ENCODE measurements at regions not wholly inside any gene's neighbourhood (a gene's known extent, or its start where the extent isn't known, plus 50 kb on each side); places are given as distances from the start of the nearest gene placed in this dataset.

GRCh38 chr5:163855754-163856153 is 350.3 kb downstream of the MAT2B start:
- Histone ChIP-seq H3K9ac (ENCODE audit: low read length) (no peak overlapping the region), H3K4me3 (ENCODE audit: insufficient read depth, low read length, poor library complexity, severe bottlenecking) (no peak overlapping the region), H3K27me3 (ENCODE audit: low read length) (no peaks in the 10 kb centered on the region), H3K36me3 (ENCODE audit: low read length) (no peaks in the 10 kb centered on the region), H3K27ac (ENCODE audit: low read depth, low read length) (no peak overlapping the region), H3K9me3 (ENCODE audit: insufficient read depth, low read length) (no peaks in the 10 kb centered on the region), H4K20me1 (ENCODE audit: low read depth, low read length) (no peaks in the 10 kb centered on the region), H3K4me2 (ENCODE audit: low read depth, low read length, poor library complexity, severe bottlenecking) (no peak overlapping the region), H3K79me2 (ENCODE audit: insufficient read depth, low read length) (no peaks in the 10 kb centered on the region), H3K9me2 (replicated peaks; ENCODE audit: insufficient read depth, low read length) (no peaks in the 10 kb centered on the region), H2AFZ (ENCODE audit: low read depth, low read length, severe bottlenecking) (no peak overlapping the region), H3F3A (ENCODE audit: insufficient read depth) (no peaks in the 10 kb centered on the region)
- TF ChIP-seq EZH2phosphoT487 (conservative IDR thresholded peaks at IDR 0.05; ENCODE audit: low read length) (no peak), CTCF (IDR thresholded peaks at IDR 0.05; ENCODE audit: insufficient read depth, low read length, poor library complexity, severe bottlenecking) (no peak)

GRCh38 chr5:163861670-163862069 is 356.3 kb downstream of the MAT2B start:
- TF ChIP-seq EZH2phosphoT487 (conservative IDR thresholded peaks at IDR 0.05; ENCODE audit: low read length) (no peak), CTCF (IDR thresholded peaks at IDR 0.05; ENCODE audit: insufficient read depth, low read length, poor library complexity, severe bottlenecking) (no peak)
- Histone ChIP-seq H3K27ac (ENCODE audit: low read depth, low read length) (no peak overlapping the region), H3K9ac (ENCODE audit: low read length) (no peak overlapping the region), H2AFZ (ENCODE audit: low read depth, low read length, severe bottlenecking) (no peak overlapping the region), H3K9me3 (ENCODE audit: insufficient read depth, low read length) (no peaks in the 10 kb centered on the region), H3K4me2 (ENCODE audit: low read depth, low read length, poor library complexity, severe bottlenecking) (no peak overlapping the region), H3K9me2 (replicated peaks; ENCODE audit: insufficient read depth, low read length) (no peaks in the 10 kb centered on the region), H3K4me3 (ENCODE audit: insufficient read depth, low read length, poor library complexity, severe bottlenecking) (no peak overlapping the region), H4K20me1 (ENCODE audit: low read depth, low read length) (no peaks in the 10 kb centered on the region), H3K36me3 (ENCODE audit: low read length) (no peaks in the 10 kb centered on the region), H3K79me2 (ENCODE audit: insufficient read depth, low read length) (no peaks in the 10 kb centered on the region), H3K27me3 (ENCODE audit: low read length) (no peaks in the 10 kb centered on the region), H3F3A (ENCODE audit: insufficient read depth) (no peaks in the 10 kb centered on the region)

- Histone ChIP-seq H3K4me2 (ENCODE audit: low read depth, low read length, poor library complexity, severe bottlenecking) (no peak overlapping the region), H3F3A (ENCODE audit: insufficient read depth) (no peaks in the 10 kb centered on the region), H3K79me2 (ENCODE audit: insufficient read depth, low read length) (no peaks in the 10 kb centered on the region), H2AFZ (ENCODE audit: low read depth, low read length, severe bottlenecking) (no peak overlapping the region), H3K9ac (ENCODE audit: low read length) (no peak overlapping the region), H3K36me3 (ENCODE audit: low read length) (no peaks in the 10 kb centered on the region), H4K20me1 (ENCODE audit: low read depth, low read length) (no peaks in the 10 kb centered on the region), H3K27ac (ENCODE audit: low read depth, low read length) (no peak overlapping the region), H3K27me3 (ENCODE audit: low read length) (no peaks in the 10 kb centered on the region), H3K9me3 (ENCODE audit: insufficient read depth, low read length) (no peaks in the 10 kb centered on the region), H3K9me2 (replicated peaks; ENCODE audit: insufficient read depth, low read length) (no peaks in the 10 kb centered on the region), H3K4me3 (ENCODE audit: insufficient read depth, low read length, poor library complexity, severe bottlenecking) (no peak overlapping the region)
- TF ChIP-seq EZH2phosphoT487 (conservative IDR thresholded peaks at IDR 0.05; ENCODE audit: low read length) = no peak
- no peak for TF ChIP-seq CTCF (IDR thresholded peaks at IDR 0.05; ENCODE audit: insufficient read depth, low read length, poor library complexity, severe bottlenecking)
These were observed 361.9 kb downstream of the MAT2B start for GRCh38 chr5:163867324-163867723.

Measured in SU-DHL-6 (cell line).